ENCODE measurements at regions not wholly inside any gene's neighbourhood (a gene's known extent, or its start where the extent isn't known, plus 50 kb on each side); places are given as distances from the start of the nearest gene placed in this dataset.

DNA sequence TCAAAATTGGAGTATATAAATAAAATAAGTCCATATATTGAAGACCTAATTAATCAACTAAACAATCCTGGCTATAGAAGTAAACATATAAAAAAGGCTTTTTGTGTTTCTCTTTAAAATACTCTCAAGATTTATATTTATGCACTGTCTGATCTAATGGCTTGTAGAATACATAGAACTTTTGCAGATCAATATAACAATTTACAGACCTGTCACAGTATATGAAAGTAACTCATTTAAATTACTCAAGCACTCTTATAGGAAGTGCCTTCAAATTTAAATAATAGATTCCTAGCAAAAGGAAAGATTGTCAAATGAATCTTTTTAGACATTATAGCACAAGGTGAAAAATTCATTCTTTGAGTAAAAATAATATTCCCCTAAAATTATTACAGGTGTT, 615.8 kb upstream of the RGS18 start:
- H3K36me3 ChIP-seq (ENCODE audit: insufficient read depth, low read length), result no peaks in the 10 kb centered on the region
- no peak overlapping the region for H3K4me2 ChIP-seq (ENCODE audit: low read length)
- H3K27me3 ChIP-seq (ENCODE audit: control insufficient read depth, insufficient read depth, low read length), result no peaks in the 10 kb centered on the region
- H3K9ac ChIP-seq (ENCODE audit: low read depth, low read length), result no peak overlapping the region
- no peaks in the 10 kb centered on the region for H3K4me1 ChIP-seq (ENCODE audit: control insufficient read depth, insufficient read depth, low read length)
- H3K9me3 ChIP-seq (replicated peaks; ENCODE audit: low read length), result no peaks in the 10 kb centered on the region
- no peak overlapping the region for H3K4me3 ChIP-seq (ENCODE audit: low read length)

DNA sequence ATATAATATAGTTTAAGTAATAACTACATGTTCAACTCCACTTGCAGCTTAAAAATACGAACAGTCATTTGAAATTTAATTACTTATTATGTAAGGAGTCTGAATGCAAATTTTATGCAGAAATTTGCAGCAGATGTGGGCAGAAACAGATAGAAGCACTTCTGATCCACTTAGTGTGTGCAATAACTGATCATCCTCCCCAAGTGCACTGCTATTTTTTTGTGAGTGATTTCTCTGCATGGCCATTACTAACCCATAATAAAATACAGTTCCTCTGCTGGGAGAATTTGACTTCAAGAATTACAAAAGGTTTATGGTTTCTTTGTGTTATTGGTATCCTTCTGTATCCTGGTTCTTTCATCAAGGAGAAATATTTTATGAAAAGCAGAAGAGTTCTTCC, 611.5 kb upstream of the RGS18 start:
- no peak overlapping the region for H3K4me2 ChIP-seq (ENCODE audit: low read length)
- no peaks in the 10 kb centered on the region for H3K4me1 ChIP-seq (ENCODE audit: control insufficient read depth, insufficient read depth, low read length)
- H3K4me3 ChIP-seq (ENCODE audit: low read length), result no peak overlapping the region
- H3K36me3 ChIP-seq (ENCODE audit: insufficient read depth, low read length), result no peaks in the 10 kb centered on the region
- no peak overlapping the region for H3K9ac ChIP-seq (ENCODE audit: low read depth, low read length)
- H3K27me3 ChIP-seq (ENCODE audit: control insufficient read depth, insufficient read depth, low read length), result no peaks in the 10 kb centered on the region
- H3K9me3 ChIP-seq (replicated peaks; ENCODE audit: low read length), result no peaks in the 10 kb centered on the region

GRCh38 chr1:191551019-191551418, 607.2 kb upstream of the RGS18 start:
- Histone ChIP-seq H3K36me3 (ENCODE audit: insufficient read depth, low read length) (no peaks in the 10 kb centered on the region), H3K4me1 (ENCODE audit: control insufficient read depth, insufficient read depth, low read length) (no peaks in the 10 kb centered on the region), H3K4me3 (ENCODE audit: low read length) (no peak overlapping the region), H3K9ac (ENCODE audit: low read depth, low read length) (no peak overlapping the region), H3K4me2 (ENCODE audit: low read length) (no peak overlapping the region), H3K9me3 (replicated peaks; ENCODE audit: low read length) (no peaks in the 10 kb centered on the region), H3K27me3 (ENCODE audit: control insufficient read depth, insufficient read depth, low read length) (no peaks in the 10 kb centered on the region)

DNA sequence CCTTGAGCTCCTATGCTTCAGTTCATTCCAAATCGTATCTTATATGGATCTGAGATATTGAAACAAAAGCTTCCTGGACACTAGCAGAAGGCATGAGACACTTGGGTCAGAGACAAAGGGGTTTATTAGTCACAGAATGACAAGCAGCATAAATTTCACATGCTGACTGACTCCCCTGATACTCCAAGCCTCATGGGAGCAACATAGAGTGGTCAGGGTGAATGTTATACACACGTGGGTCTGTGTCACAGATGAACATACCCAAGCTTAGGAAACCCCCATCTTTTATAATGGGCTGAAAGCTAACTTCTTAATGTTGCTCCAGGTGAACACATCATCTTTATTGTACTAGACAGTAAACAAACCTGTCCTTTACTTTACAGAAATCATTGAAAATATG, 599.9 kb upstream of the RGS18 start:
- no peaks in the 10 kb centered on the region for H3K27me3 ChIP-seq (ENCODE audit: control insufficient read depth, insufficient read depth, low read length)
- no peak overlapping the region for H3K4me2 ChIP-seq (ENCODE audit: low read length)
- H3K36me3 ChIP-seq (ENCODE audit: insufficient read depth, low read length), result no peaks in the 10 kb centered on the region
- no peaks in the 10 kb centered on the region for H3K4me1 ChIP-seq (ENCODE audit: control insufficient read depth, insufficient read depth, low read length)
- no peaks in the 10 kb centered on the region for H3K9me3 ChIP-seq (replicated peaks; ENCODE audit: low read length)
- no peak overlapping the region for H3K4me3 ChIP-seq (ENCODE audit: low read length)
- no peak overlapping the region for H3K9ac ChIP-seq (ENCODE audit: low read depth, low read length)

GRCh38 chr1:191561276-191561675, 597.0 kb upstream of the RGS18 start:
- no peaks in the 10 kb centered on the region for H3K36me3 ChIP-seq (ENCODE audit: insufficient read depth, low read length)
- no peaks in the 10 kb centered on the region for H3K27me3 ChIP-seq (ENCODE audit: control insufficient read depth, insufficient read depth, low read length)
- no peak overlapping the region for H3K9ac ChIP-seq (ENCODE audit: low read depth, low read length)
- no peak overlapping the region for H3K4me2 ChIP-seq (ENCODE audit: low read length)
- H3K9me3 ChIP-seq (replicated peaks; ENCODE audit: low read length), result no peaks in the 10 kb centered on the region
- no peaks in the 10 kb centered on the region for H3K4me1 ChIP-seq (ENCODE audit: control insufficient read depth, insufficient read depth, low read length)
- no peak overlapping the region for H3K4me3 ChIP-seq (ENCODE audit: low read length)

GRCh38 chr1:191564275-191564674, 594.0 kb upstream of the RGS18 start:
- no peak overlapping the region for H3K9ac ChIP-seq (ENCODE audit: low read depth, low read length)
- H3K4me2 ChIP-seq (ENCODE audit: low read length), result no peak overlapping the region

DNA sequence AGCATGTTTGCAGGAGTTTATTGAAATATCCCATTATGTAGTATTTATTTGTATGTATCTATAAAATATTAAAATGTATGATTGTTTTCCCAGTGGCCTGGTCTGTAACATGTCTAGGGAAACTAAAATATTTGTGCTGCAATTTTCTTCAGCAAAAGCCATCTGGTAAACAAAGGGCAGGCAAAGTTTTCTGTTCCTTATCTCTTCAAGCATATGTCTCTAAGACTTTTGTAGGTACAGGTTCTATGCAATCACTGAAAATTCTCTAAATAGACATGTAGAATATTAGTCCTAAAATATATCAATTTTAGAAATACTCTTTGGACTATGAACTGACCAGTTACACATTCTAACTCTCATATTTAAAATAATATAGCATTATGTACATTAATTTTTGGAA, 585.8 kb upstream of the RGS18 start:
- H3K4me1 ChIP-seq (ENCODE audit: control insufficient read depth, insufficient read depth, low read length), result no peaks in the 10 kb centered on the region
- H3K9ac ChIP-seq (ENCODE audit: low read depth, low read length), result no peak overlapping the region
- H3K27me3 ChIP-seq (ENCODE audit: control insufficient read depth, insufficient read depth, low read length), result no peaks in the 10 kb centered on the region
- no peak overlapping the region for H3K4me2 ChIP-seq (ENCODE audit: low read length)
- no peaks in the 10 kb centered on the region for H3K36me3 ChIP-seq (ENCODE audit: insufficient read depth, low read length)
- no peak overlapping the region for H3K4me3 ChIP-seq (ENCODE audit: low read length)
- H3K9me3 ChIP-seq (replicated peaks; ENCODE audit: low read length), result no peaks in the 10 kb centered on the region

More at GRCh38 chr1:191564275-191564674, 594.0 kb upstream of the RGS18 start:
- Histone ChIP-seq H3K9me3 (replicated peaks; ENCODE audit: low read length) (no peaks in the 10 kb centered on the region), H3K4me1 (ENCODE audit: control insufficient read depth, insufficient read depth, low read length) (no peaks in the 10 kb centered on the region), H3K4me3 (ENCODE audit: low read length) (no peak overlapping the region), H3K36me3 (ENCODE audit: insufficient read depth, low read length) (no peaks in the 10 kb centered on the region), H3K27me3 (ENCODE audit: control insufficient read depth, insufficient read depth, low read length) (no peaks in the 10 kb centered on the region)

GRCh38 chr1:191575180-191575579, 583.1 kb upstream of the RGS18 start:
- Histone ChIP-seq H3K4me1 (ENCODE audit: control insufficient read depth, insufficient read depth, low read length) (no peaks in the 10 kb centered on the region), H3K27me3 (ENCODE audit: control insufficient read depth, insufficient read depth, low read length) (no peaks in the 10 kb centered on the region), H3K9ac (ENCODE audit: low read depth, low read length) (no peak overlapping the region), H3K36me3 (ENCODE audit: insufficient read depth, low read length) (no peaks in the 10 kb centered on the region), H3K4me2 (ENCODE audit: low read length) (no peak overlapping the region), H3K9me3 (replicated peaks; ENCODE audit: low read length) (no peaks in the 10 kb centered on the region), H3K4me3 (ENCODE audit: low read length) (no peak overlapping the region)

- no peaks in the 10 kb centered on the region for H3K9me3 ChIP-seq (replicated peaks; ENCODE audit: low read length)
- no peaks in the 10 kb centered on the region for H3K4me1 ChIP-seq (ENCODE audit: control insufficient read depth, insufficient read depth, low read length)
- no peak overlapping the region for H3K9ac ChIP-seq (ENCODE audit: low read depth, low read length)
- H3K27me3 ChIP-seq (ENCODE audit: control insufficient read depth, insufficient read depth, low read length), result no peaks in the 10 kb centered on the region
- H3K4me2 ChIP-seq (ENCODE audit: low read length), result no peak overlapping the region
- H3K36me3 ChIP-seq (ENCODE audit: insufficient read depth, low read length), result no peaks in the 10 kb centered on the region
- no peak overlapping the region for H3K4me3 ChIP-seq (ENCODE audit: low read length)
Observed at GRCh38 chr1:191575746-191576145, 582.5 kb upstream of the RGS18 start.

GRCh38 chr1:191577213-191577612, 581.0 kb upstream of the RGS18 start:
- H3K4me2 ChIP-seq (ENCODE audit: low read length), result no peak overlapping the region
- H3K36me3 ChIP-seq (ENCODE audit: insufficient read depth, low read length), result no peaks in the 10 kb centered on the region
- H3K9me3 ChIP-seq (replicated peaks; ENCODE audit: low read length), result no peaks in the 10 kb centered on the region
- H3K9ac ChIP-seq (ENCODE audit: low read depth, low read length), result no peak overlapping the region
- H3K27me3 ChIP-seq (ENCODE audit: control insufficient read depth, insufficient read depth, low read length), result no peaks in the 10 kb centered on the region
- H3K4me1 ChIP-seq (ENCODE audit: control insufficient read depth, insufficient read depth, low read length), result no peaks in the 10 kb centered on the region
- no peak overlapping the region for H3K4me3 ChIP-seq (ENCODE audit: low read length)

DNA sequence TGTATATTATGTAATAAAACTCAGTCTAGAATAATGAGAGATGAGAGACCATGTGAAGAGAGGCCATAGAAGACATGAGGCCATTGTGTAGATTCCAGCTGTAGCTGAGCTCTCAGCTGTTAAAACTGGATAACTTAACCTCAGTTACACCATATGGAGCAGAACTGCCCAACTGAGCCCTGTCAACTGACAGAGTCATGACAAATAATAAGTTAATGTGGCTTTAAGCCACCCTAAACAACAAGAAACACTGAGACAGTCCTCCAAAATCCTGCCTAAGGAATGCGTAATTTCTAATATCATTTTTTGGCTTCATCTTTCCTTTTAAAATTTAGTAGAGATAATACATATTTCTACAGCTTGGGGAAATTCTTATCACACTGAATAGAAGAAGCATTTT, 580.0 kb upstream of the RGS18 start:
- no peak overlapping the region for H3K4me3 ChIP-seq (ENCODE audit: low read length)
- H3K4me2 ChIP-seq (ENCODE audit: low read length), result no peak overlapping the region
- H3K4me1 ChIP-seq (ENCODE audit: control insufficient read depth, insufficient read depth, low read length), result no peaks in the 10 kb centered on the region
- H3K27me3 ChIP-seq (ENCODE audit: control insufficient read depth, insufficient read depth, low read length), result no peaks in the 10 kb centered on the region
- no peak overlapping the region for H3K9ac ChIP-seq (ENCODE audit: low read depth, low read length)
- H3K9me3 ChIP-seq (replicated peaks; ENCODE audit: low read length), result no peaks in the 10 kb centered on the region
- no peaks in the 10 kb centered on the region for H3K36me3 ChIP-seq (ENCODE audit: insufficient read depth, low read length)

DNA sequence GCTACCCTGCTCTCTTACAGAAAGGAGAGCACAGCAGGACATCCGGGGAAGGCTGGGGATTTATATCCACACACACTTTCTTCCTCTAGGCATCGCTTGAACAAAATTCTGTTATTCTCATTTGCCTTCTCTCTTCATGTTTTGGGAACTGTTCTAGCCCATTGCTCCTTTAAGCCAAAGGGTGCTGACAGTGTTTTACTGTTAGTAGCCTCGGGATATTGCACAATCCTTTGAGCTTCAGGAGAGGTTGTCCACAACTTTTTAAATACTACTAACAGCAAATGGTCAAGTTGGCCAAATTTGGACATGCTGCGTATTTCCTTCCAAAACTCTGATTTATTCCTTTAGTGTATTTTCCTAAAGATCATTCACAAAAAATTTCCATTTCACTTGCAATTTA, 579.2 kb upstream of the RGS18 start:
- H3K4me1 ChIP-seq (ENCODE audit: control insufficient read depth, insufficient read depth, low read length), result no peaks in the 10 kb centered on the region
- H3K4me3 ChIP-seq (ENCODE audit: low read length), result no peak overlapping the region

More for the DNA sequence above, 579.2 kb upstream of the RGS18 start:
- H3K36me3 ChIP-seq (ENCODE audit: insufficient read depth, low read length), result no peaks in the 10 kb centered on the region
- no peaks in the 10 kb centered on the region for H3K27me3 ChIP-seq (ENCODE audit: control insufficient read depth, insufficient read depth, low read length)
- no peaks in the 10 kb centered on the region for H3K9me3 ChIP-seq (replicated peaks; ENCODE audit: low read length)
- H3K9ac ChIP-seq (ENCODE audit: low read depth, low read length), result no peak overlapping the region
- no peak overlapping the region for H3K4me2 ChIP-seq (ENCODE audit: low read length)

Data from skeletal muscle satellite cell (primary cell).